ENCODE measurements at regions not wholly inside any gene's neighbourhood (a gene's known extent, or its start where the extent isn't known, plus 50 kb on each side); places are given as distances from the start of the nearest gene placed in this dataset.

GRCh38 chr18:22723221-22723620, 209.9 kb upstream of the RBBP8 start:
- no peak for TF ChIP-seq CTCF (IDR thresholded peaks at IDR 0.05; ENCODE audit: insufficient read depth, low read length, poor library complexity, severe bottlenecking)
- no peak for TF ChIP-seq EZH2phosphoT487 (conservative IDR thresholded peaks at IDR 0.05; ENCODE audit: low read length)
